Activated CD4-positive, alpha-beta T cell treated with anti-CD3 and anti-CD28 coated beads, Interleukin-2, amount 10 ng/mL, durations not matched to agents 7 days and 5 days (primary cell): ENCODE measurements at regions not wholly inside any gene's neighbourhood (a gene's known extent, or its start where the extent isn't known, plus 50 kb on each side); places are given as distances from the start of the nearest gene placed in this dataset.

ENCODE experiments used
- CTCF ChIA-PET: fragments of 350-600 bp; sonication (Branson Sonifier 250); formaldehyde crosslinking; loops from one replicate; lab custom pipeline; 2021; ENCODE audit warnings: antibody characterized with exemption; lab: Charles Lee
- POLR2A ChIA-PET: fragments of 350-600 bp; sonication (Branson Sonifier 250); formaldehyde crosslinking; loops from one replicate; lab custom pipeline; 2021; ENCODE audit warnings: antibody characterized with exemption; lab: Charles Lee
- DNase-seq: peaks from one replicate; pipeline ENCODE4 v3.0.0-alpha.2; 2020
- H3K27ac Mint-ChIP-seq: one replicate; pipeline ENCODE4 v1.8.0; 2021; ENCODE audit warnings: mild to moderate bottlenecking, moderate library complexity, mixed read lengths
- H3K27me3 Mint-ChIP-seq: one replicate; pipeline ENCODE4 v1.8.0; 2021; ENCODE audit warnings: mixed read lengths
- H3K36me3 Mint-ChIP-seq: one replicate; pipeline ENCODE4 v1.8.0; 2021; ENCODE audit warnings: low read depth, mixed read lengths
- H3K4me1 Mint-ChIP-seq: one replicate; pipeline ENCODE4 v1.8.0; 2021; ENCODE audit warnings: mixed read lengths
- H3K4me3 Mint-ChIP-seq: one replicate; pipeline ENCODE4 v1.8.0; 2021; ENCODE audit warnings: mild to moderate bottlenecking, moderate library complexity, mixed read lengths
- H3K9me3 Mint-ChIP-seq: one replicate; pipeline ENCODE4 v1.8.0; 2021; ENCODE audit warnings: mixed read lengths

GRCh38 chr9:87271696-87272477, 225.8 kb upstream of the DAPK1 start:
- CTCF ChIA-PET, result no interaction called here
- no peak for DNase-seq
- H3K9me3 Mint-ChIP-seq, result no peaks in the 10 kb centered on the region
- POLR2A ChIA-PET, result no interaction called here
- no peak overlapping the region for H3K4me3 Mint-ChIP-seq
- peaks cover 19% of the 10 kb centered on the region for H3K27me3 Mint-ChIP-seq
- H3K4me1 Mint-ChIP-seq, result peaks cover 28% of the 10 kb centered on the region
- no peaks in the 10 kb centered on the region for H3K36me3 Mint-ChIP-seq
- no peak overlapping the region for H3K27ac Mint-ChIP-seq

- no peak overlapping the region for H3K4me3 Mint-ChIP-seq
- H3K27me3 Mint-ChIP-seq, result peaks cover 22% of the 10 kb centered on the region
- ChIA-PET POLR2A (no interaction called here), CTCF (no interaction called here)
- H3K9me3 Mint-ChIP-seq, result no peaks in the 10 kb centered on the region
- no peak for DNase-seq
- H3K27ac Mint-ChIP-seq, result no peak overlapping the region
- H3K36me3 Mint-ChIP-seq, result no peaks in the 10 kb centered on the region
- peaks cover 39% of the 10 kb centered on the region for H3K4me1 Mint-ChIP-seq
These were observed 222.5 kb upstream of the DAPK1 start for GRCh38 chr9:87275047-87275725.

- peaks cover 14% of the 10 kb centered on the region for H3K27me3 Mint-ChIP-seq
- no peak for DNase-seq
- H3K9me3 Mint-ChIP-seq, result no peaks in the 10 kb centered on the region
- ChIA-PET CTCF (interaction anchor here (0.6 kb wide), 1 partner anchor 77 kb away, joined by 3 read pairs; no protein-coding TSS in a partner anchor), POLR2A (no interaction called here)
- peak overlapping the region; percentile 74 for H3K27ac Mint-ChIP-seq
- no peaks in the 10 kb centered on the region for H3K36me3 Mint-ChIP-seq
- peaks cover 39% of the 10 kb centered on the region for H3K4me1 Mint-ChIP-seq
- H3K4me3 Mint-ChIP-seq, result peak overlapping the region; percentile 12
These were observed 221.3 kb upstream of the DAPK1 start for GRCh38 chr9:87276327-87276841.

- Mint-ChIP-seq H3K4me1 (peaks cover 34% of the 10 kb centered on the region), H3K36me3 (no peaks in the 10 kb centered on the region), H3K27ac (peak overlapping the region; percentile 74), H3K9me3 (no peaks in the 10 kb centered on the region), H3K4me3 (peak overlapping the region; percentile 5), H3K27me3 (peaks cover 14% of the 10 kb centered on the region)
- CTCF ChIA-PET, result interaction anchor here (0.6 kb wide), 1 partner anchor 76 kb away, joined by 3 read pairs; no protein-coding TSS in a partner anchor
- peak; percentile 13 for DNase-seq
- POLR2A ChIA-PET, result no interaction called here
These were observed 220.8 kb upstream of the DAPK1 start for GRCh38 chr9:87276851-87277261.

GRCh38 chr9:87277346-87277745, 220.3 kb upstream of the DAPK1 start:
- ChIA-PET CTCF (no interaction called here), POLR2A (no interaction called here)
- Mint-ChIP-seq H3K4me1 (peaks cover 29% of the 10 kb centered on the region), H3K27me3 (peaks cover 10% of the 10 kb centered on the region), H3K36me3 (no peaks in the 10 kb centered on the region), H3K27ac (peak overlapping the region; percentile 74), H3K4me3 (no peak overlapping the region), H3K9me3 (no peaks in the 10 kb centered on the region)
- DNase-seq, result no peak

- POLR2A ChIA-PET, result no interaction called here
- Mint-ChIP-seq H3K27ac (no peak overlapping the region), H3K9me3 (no peaks in the 10 kb centered on the region), H3K4me1 (peaks cover 28% of the 10 kb centered on the region), H3K36me3 (no peaks in the 10 kb centered on the region), H3K27me3 (peaks cover 10% of the 10 kb centered on the region), H3K4me3 (no peak overlapping the region)
- CTCF ChIA-PET, result no interaction called here
- no peak for DNase-seq
These were observed 218.5 kb upstream of the DAPK1 start for GRCh38 chr9:87278971-87279733.

- CTCF ChIA-PET, result no interaction called here
- H3K4me3 Mint-ChIP-seq, result no peak overlapping the region
- H3K4me1 Mint-ChIP-seq, result peaks cover 22% of the 10 kb centered on the region
- H3K27ac Mint-ChIP-seq, result no peak overlapping the region
- no peaks in the 10 kb centered on the region for H3K9me3 Mint-ChIP-seq
- no peak for DNase-seq
- no peaks in the 10 kb centered on the region for H3K36me3 Mint-ChIP-seq
- POLR2A ChIA-PET, result no interaction called here
- H3K27me3 Mint-ChIP-seq, result peaks cover 10% of the 10 kb centered on the region
These were observed 217.2 kb upstream of the DAPK1 start for GRCh38 chr9:87280421-87280820.

GRCh38 chr9:87282538-87282937, 215.1 kb upstream of the DAPK1 start:
- Mint-ChIP-seq H3K27me3 (peaks cover 16% of the 10 kb centered on the region), H3K9me3 (no peaks in the 10 kb centered on the region), H3K4me3 (no peak overlapping the region), H3K4me1 (peaks cover 4% of the 10 kb centered on the region), H3K36me3 (no peaks in the 10 kb centered on the region), H3K27ac (no peak overlapping the region)
- POLR2A ChIA-PET, result no interaction called here
- DNase-seq, result no peak
- CTCF ChIA-PET, result no interaction called here

- Mint-ChIP-seq H3K36me3 (no peaks in the 10 kb centered on the region), H3K4me1 (no peaks in the 10 kb centered on the region), H3K27me3 (peaks cover 16% of the 10 kb centered on the region), H3K9me3 (no peaks in the 10 kb centered on the region), H3K4me3 (no peak overlapping the region), H3K27ac (no peak overlapping the region)
- ChIA-PET POLR2A (no interaction called here), CTCF (no interaction called here)
- no peak for DNase-seq
These were observed 214.1 kb upstream of the DAPK1 start for GRCh38 chr9:87283585-87283984.

GRCh38 chr9:87285183-87285850, 212.3 kb upstream of the DAPK1 start:
- Mint-ChIP-seq H3K27ac (no peak overlapping the region), H3K4me1 (no peaks in the 10 kb centered on the region), H3K4me3 (no peak overlapping the region), H3K36me3 (no peaks in the 10 kb centered on the region), H3K9me3 (no peaks in the 10 kb centered on the region), H3K27me3 (peaks cover 17% of the 10 kb centered on the region)
- POLR2A ChIA-PET, result no interaction called here
- no peak for DNase-seq
- CTCF ChIA-PET, result no interaction called here

- CTCF ChIA-PET, result no interaction called here
- H3K9me3 Mint-ChIP-seq, result no peaks in the 10 kb centered on the region
These were observed 211.2 kb upstream of the DAPK1 start for GRCh38 chr9:87286506-87286905.

GRCh38 chr9:87290241-87291052, 207.2 kb upstream of the DAPK1 start:
- no peaks in the 10 kb centered on the region for H3K9me3 Mint-ChIP-seq
- CTCF ChIA-PET, result no interaction called here

More at GRCh38 chr9:87286506-87286905, 211.2 kb upstream of the DAPK1 start:
- Mint-ChIP-seq H3K36me3 (no peaks in the 10 kb centered on the region), H3K27me3 (peaks cover 17% of the 10 kb centered on the region), H3K4me1 (no peaks in the 10 kb centered on the region), H3K27ac (no peak overlapping the region), H3K4me3 (no peak overlapping the region)
- DNase-seq, result no peak
- POLR2A ChIA-PET, result no interaction called here

More at GRCh38 chr9:87290241-87291052, 207.2 kb upstream of the DAPK1 start:
- POLR2A ChIA-PET, result no interaction called here
- peaks cover 11% of the 10 kb centered on the region for H3K27me3 Mint-ChIP-seq
- no peak overlapping the region for H3K4me3 Mint-ChIP-seq
- H3K4me1 Mint-ChIP-seq, result no peaks in the 10 kb centered on the region
- H3K36me3 Mint-ChIP-seq, result no peaks in the 10 kb centered on the region
- no peak overlapping the region for H3K27ac Mint-ChIP-seq
- no peak for DNase-seq
